SK-N-SH treated with all-trans-retinoic acid at 6 μM for 48 hours (cell line): ENCODE measurements at regions not wholly inside any gene's neighbourhood (a gene's known extent, or its start where the extent isn't known, plus 50 kb on each side); places are given as distances from the start of the nearest gene placed in this dataset.

Experiments
- ATAC-seq: fragments of 200-7000 bp; cut with Tn5 transposase; 3 replicates; pipeline ENCODE4 v1.9.1; 2020; ENCODE audit warnings: mild to moderate bottlenecking, moderate library complexity
- ARNTL ChIP-seq: fragments of 450-650 bp; formaldehyde crosslinking; IDR thresholded peaks from 2 replicates; pipeline ENCODE4 v1.5.0; 2020; ENCODE audit warnings: low read depth, mild to moderate bottlenecking, moderate library complexity, borderline replicate concordance
- BACH2 ChIP-seq: fragments of 250-450 bp; sonication (Bioruptor Pico); IDR thresholded peaks from 2 replicates; pipeline ENCODE4 v1.9.0; 2021; ENCODE audit warnings: mild to moderate bottlenecking, borderline replicate concordance
- CSDC2 ChIP-seq: fragments of 250-450 bp; sonication (Bioruptor Pico); IDR thresholded peaks from 2 replicates; pipeline ENCODE4 v1.5.0; 2020; ENCODE audit warnings: mild to moderate bottlenecking, moderate library complexity
- ESRRG ChIP-seq: fragments of 250-450 bp; sonication (Bioruptor Pico); IDR thresholded peaks from 2 replicates; pipeline ENCODE4 v1.6.1; 2021; ENCODE audit warnings: mild to moderate bottlenecking
- GLIS3 ChIP-seq: fragments of 250-450 bp; sonication (Bioruptor Pico); IDR thresholded peaks from 2 replicates; pipeline ENCODE4 v1.5.0; 2020; ENCODE audit warnings: mild to moderate bottlenecking, moderate library complexity
- ISL1 ChIP-seq: fragments of 250-450 bp; sonication (Bioruptor Pico); IDR thresholded peaks from 2 replicates; pipeline ENCODE4 v2.1.2; 2022; ENCODE audit warnings: mild to moderate bottlenecking, moderate library complexity
- OSR1 ChIP-seq: fragments of 250-450 bp; sonication (Bioruptor Pico); IDR thresholded peaks from 2 replicates; pipeline ENCODE4 v1.8.0; 2022; ENCODE audit warnings: moderate library complexity, mild to moderate bottlenecking, inconsistent platforms
- PPARA ChIP-seq: fragments of 250-450 bp; sonication (Bioruptor Pico); IDR thresholded peaks from 2 replicates; pipeline ENCODE4 v1.5.0; 2020; ENCODE audit warnings: mild to moderate bottlenecking, borderline replicate concordance
- RARB ChIP-seq: fragments of 250-450 bp; sonication (Bioruptor Pico); IDR thresholded peaks from 2 replicates; pipeline ENCODE4 v1.8.0; 2021; ENCODE audit warnings: mild to moderate bottlenecking, moderate library complexity
- SNAI2 ChIP-seq: fragments of 250-450 bp; sonication (Bioruptor Pico); IDR thresholded peaks from 2 replicates; pipeline ENCODE4 v1.5.0; 2020; ENCODE audit warnings: mild to moderate bottlenecking, moderate library complexity
- ZFP3 ChIP-seq: fragments of 250-450 bp; sonication (Bioruptor Pico); IDR thresholded peaks from 2 replicates; pipeline ENCODE4 v1.5.0; 2020; ENCODE audit warnings: mild to moderate bottlenecking, moderate library complexity
- ZFP30 ChIP-seq: fragments of 450-650 bp; formaldehyde crosslinking; IDR thresholded peaks from 2 replicates; pipeline ENCODE4 v1.5.0; 2022; ENCODE audit warnings: mild to moderate bottlenecking, moderate library complexity
- ZNF565 ChIP-seq: fragments of 450-650 bp; formaldehyde crosslinking; conservative IDR thresholded peaks from 2 replicates; pipeline ENCODE4 v1.5.0; 2020; ENCODE audit warnings: low read depth, mild to moderate bottlenecking, moderate library complexity
- ZNF70 ChIP-seq: fragments of 450-650 bp; formaldehyde crosslinking; IDR thresholded peaks from 2 replicates; pipeline ENCODE4 v1.5.0; 2020; ENCODE audit warnings: mild to moderate bottlenecking, moderate library complexity
- TF ChIP-seq, protein P1 (sequence below): fragments of 250-450 bp; sonication (Bioruptor Pico); IDR thresholded peaks from 2 replicates; pipeline ENCODE4 v1.5.0; 2020; ENCODE audit warnings: mild to moderate bottlenecking, moderate library complexity
- TF ChIP-seq, protein P2 (sequence below): fragments of 250-450 bp; sonication (Bioruptor Pico); IDR thresholded peaks from 2 replicates; pipeline ENCODE4 v1.5.1; 2020; ENCODE audit warnings: low read depth, mild to moderate bottlenecking, moderate library complexity
- TF ChIP-seq, protein P3 (sequence below): fragments of 250-450 bp; sonication (Bioruptor Pico); IDR thresholded peaks from 2 replicates; pipeline ENCODE4 v1.5.1; 2021; ENCODE audit warnings: mild to moderate bottlenecking, moderate library complexity
- TF ChIP-seq, protein P4 (sequence below): fragments of 250-450 bp; sonication (Bioruptor Pico); IDR thresholded peaks from 2 replicates; pipeline ENCODE4 v1.8.0; 2020; ENCODE audit warnings: mild to moderate bottlenecking, moderate library complexity, borderline replicate concordance

DNA sequence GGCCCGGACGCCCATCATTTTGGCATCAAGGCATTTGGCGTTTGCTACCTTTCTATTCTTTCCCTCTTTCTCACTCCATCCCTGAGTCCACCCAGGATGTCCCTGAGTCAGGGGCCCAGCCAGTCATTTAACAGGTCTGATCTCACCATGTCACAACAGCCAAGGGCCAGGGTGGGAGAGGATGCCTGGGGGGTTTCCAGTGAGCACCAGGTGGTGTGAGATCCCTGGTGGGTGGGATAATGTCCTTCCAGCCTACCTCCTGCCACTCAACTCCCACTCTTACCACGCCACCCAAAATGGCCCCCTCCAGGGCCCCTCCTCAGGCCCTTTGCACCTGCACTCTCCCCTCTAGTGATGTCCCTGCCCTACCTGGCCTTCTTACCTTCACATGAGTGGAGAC lies 310.8 kb downstream of the BCL11B start (continued):
- TF ChIP-seq, protein P1, sequence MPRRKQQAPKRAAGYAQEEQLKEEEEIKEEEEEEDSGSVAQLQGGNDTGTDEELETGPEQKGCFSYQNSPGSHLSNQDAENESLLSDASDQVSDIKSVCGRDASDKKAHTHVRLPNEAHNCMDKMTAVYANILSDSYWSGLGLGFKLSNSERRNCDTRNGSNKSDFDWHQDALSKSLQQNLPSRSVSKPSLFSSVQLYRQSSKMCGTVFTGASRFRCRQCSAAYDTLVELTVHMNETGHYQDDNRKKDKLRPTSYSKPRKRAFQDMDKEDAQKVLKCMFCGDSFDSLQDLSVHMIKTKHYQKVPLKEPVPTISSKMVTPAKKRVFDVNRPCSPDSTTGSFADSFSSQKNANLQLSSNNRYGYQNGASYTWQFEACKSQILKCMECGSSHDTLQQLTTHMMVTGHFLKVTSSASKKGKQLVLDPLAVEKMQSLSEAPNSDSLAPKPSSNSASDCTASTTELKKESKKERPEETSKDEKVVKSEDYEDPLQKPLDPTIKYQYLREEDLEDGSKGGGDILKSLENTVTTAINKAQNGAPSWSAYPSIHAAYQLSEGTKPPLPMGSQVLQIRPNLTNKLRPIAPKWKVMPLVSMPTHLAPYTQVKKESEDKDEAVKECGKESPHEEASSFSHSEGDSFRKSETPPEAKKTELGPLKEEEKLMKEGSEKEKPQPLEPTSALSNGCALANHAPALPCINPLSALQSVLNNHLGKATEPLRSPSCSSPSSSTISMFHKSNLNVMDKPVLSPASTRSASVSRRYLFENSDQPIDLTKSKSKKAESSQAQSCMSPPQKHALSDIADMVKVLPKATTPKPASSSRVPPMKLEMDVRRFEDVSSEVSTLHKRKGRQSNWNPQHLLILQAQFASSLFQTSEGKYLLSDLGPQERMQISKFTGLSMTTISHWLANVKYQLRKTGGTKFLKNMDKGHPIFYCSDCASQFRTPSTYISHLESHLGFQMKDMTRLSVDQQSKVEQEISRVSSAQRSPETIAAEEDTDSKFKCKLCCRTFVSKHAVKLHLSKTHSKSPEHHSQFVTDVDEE (CRISPR knock-in tag): no peak
- TF ChIP-seq, all 23 proteins: peak for 0

DNA sequence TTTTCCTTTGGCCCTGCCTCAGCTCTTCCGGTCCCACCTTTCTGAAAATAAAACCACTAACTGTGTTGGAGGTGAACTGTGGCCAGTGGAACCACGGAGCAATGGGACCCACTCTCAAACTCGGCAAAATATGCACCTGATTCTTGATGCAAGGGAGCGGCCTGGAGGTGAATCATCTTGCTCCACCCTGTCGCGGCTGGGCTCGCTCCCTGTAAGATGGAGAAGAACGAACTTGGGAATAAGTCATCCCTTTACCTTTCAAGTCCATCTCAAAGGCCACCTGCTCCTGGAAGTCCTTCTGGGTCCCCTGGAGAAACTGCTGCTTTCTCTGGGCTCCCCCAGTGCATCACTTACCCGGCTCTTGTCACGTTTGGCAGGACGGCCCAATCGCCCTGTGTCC lies 309.9 kb downstream of the BCL11B start:
- TF ChIP-seq ZNF70 (CRISPR knock-in tag) (no peak), CSDC2 (CRISPR knock-in tag) (no peak), ZNF565 (CRISPR knock-in tag) (no peak)
- TF ChIP-seq, protein P2, sequence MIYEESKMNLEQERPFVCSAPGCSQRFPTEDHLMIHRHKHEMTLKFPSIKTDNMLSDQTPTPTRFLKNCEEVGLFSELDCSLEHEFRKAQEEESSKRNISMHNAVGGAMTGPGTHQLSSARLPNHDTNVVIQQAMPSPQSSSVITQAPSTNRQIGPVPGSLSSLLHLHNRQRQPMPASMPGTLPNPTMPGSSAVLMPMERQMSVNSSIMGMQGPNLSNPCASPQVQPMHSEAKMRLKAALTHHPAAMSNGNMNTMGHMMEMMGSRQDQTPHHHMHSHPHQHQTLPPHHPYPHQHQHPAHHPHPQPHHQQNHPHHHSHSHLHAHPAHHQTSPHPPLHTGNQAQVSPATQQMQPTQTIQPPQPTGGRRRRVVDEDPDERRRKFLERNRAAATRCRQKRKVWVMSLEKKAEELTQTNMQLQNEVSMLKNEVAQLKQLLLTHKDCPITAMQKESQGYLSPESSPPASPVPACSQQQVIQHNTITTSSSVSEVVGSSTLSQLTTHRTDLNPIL: no peak
- ATAC-seq: no peak

DNA sequence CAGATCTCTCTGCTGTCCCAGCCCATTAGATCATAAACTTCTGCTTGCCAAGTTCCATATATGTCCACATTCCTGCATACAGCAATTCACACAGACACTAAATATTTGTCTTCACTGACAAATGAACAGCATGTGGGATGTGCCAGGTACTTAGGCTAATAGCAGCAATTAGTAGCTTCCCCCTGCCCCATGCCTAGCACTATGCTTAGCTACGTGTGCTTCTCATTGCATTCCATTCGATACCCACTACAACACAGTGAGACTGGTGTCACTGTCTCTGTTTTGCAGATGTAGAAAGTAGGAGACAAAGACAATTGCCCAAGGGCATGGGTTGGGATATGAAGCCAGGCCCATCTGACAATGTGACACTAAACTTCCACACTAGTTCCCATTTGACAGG lies 308.4 kb downstream of the BCL11B start:
- ATAC-seq: no peak
- TF ChIP-seq CSDC2 (CRISPR knock-in tag): no peak
- TF ChIP-seq ISL1 (CRISPR knock-in tag): no peak
- TF ChIP-seq ARNTL (CRISPR knock-in tag): no peak
- TF ChIP-seq, protein P3, sequence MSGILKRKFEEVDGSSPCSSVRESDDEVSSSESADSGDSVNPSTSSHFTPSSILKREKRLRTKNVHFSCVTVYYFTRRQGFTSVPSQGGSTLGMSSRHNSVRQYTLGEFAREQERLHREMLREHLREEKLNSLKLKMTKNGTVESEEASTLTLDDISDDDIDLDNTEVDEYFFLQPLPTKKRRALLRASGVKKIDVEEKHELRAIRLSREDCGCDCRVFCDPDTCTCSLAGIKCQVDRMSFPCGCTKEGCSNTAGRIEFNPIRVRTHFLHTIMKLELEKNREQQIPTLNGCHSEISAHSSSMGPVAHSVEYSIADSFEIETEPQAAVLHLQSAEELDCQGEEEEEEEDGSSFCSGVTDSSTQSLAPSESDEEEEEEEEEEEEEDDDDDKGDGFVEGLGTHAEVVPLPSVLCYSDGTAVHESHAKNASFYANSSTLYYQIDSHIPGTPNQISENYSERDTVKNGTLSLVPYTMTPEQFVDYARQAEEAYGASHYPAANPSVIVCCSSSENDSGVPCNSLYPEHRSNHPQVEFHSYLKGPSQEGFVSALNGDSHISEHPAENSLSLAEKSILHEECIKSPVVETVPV (CRISPR knock-in tag): no peak
- TF ChIP-seq, protein P1 (CRISPR knock-in tag): no peak
- no peak for TF ChIP-seq ZNF70 (CRISPR knock-in tag)
- TF ChIP-seq, protein P2: no peak
- TF ChIP-seq OSR1: no peak
- no peak for TF ChIP-seq RARB (CRISPR knock-in tag)
- no peak for TF ChIP-seq ZFP30 (CRISPR knock-in tag)
- TF ChIP-seq, protein P4, sequence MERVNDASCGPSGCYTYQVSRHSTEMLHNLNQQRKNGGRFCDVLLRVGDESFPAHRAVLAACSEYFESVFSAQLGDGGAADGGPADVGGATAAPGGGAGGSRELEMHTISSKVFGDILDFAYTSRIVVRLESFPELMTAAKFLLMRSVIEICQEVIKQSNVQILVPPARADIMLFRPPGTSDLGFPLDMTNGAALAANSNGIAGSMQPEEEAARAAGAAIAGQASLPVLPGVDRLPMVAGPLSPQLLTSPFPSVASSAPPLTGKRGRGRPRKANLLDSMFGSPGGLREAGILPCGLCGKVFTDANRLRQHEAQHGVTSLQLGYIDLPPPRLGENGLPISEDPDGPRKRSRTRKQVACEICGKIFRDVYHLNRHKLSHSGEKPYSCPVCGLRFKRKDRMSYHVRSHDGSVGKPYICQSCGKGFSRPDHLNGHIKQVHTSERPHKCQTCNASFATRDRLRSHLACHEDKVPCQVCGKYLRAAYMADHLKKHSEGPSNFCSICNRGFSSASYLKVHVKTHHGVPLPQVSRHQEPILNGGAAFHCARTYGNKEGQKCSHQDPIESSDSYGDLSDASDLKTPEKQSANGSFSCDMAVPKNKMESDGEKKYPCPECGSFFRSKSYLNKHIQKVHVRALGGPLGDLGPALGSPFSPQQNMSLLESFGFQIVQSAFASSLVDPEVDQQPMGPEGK (CRISPR knock-in tag): no peak
- no peak for TF ChIP-seq GLIS3 (CRISPR knock-in tag)

DNA sequence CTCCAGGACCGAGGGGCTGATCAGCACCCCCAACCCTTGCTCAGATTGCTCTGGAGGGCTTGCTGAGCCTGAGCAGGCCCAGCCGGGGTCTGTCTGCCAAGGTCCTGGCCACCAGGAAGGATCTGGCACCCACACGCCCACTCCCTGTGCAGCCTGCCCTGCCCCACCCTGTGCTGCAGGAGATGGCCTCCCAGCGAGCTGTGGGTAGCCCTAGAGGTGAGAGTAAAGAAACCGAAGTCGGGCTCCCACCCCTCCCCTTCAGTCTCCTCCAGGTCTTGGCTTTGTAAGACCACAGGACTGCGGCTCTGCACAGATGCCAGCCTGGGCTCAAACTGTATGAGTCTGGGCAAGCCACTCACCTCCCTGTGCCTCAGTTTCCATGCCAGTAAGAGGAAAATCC lies 307.8 kb downstream of the BCL11B start:
- no peak for TF ChIP-seq ZFP3 (CRISPR knock-in tag)
- no peak for TF ChIP-seq ESRRG (CRISPR knock-in tag)
- no peak for TF ChIP-seq SNAI2 (CRISPR knock-in tag)
- no peak for TF ChIP-seq ISL1 (CRISPR knock-in tag)
- no peak for TF ChIP-seq PPARA (CRISPR knock-in tag)
- TF ChIP-seq, protein P2: no peak
- no peak for TF ChIP-seq BACH2 (CRISPR knock-in tag)
- TF ChIP-seq, protein P3 (CRISPR knock-in tag): no peak
- TF ChIP-seq OSR1: no peak
- no peak for TF ChIP-seq RARB (CRISPR knock-in tag)
- TF ChIP-seq GLIS3 (CRISPR knock-in tag): no peak
- TF ChIP-seq ZNF565 (CRISPR knock-in tag): no peak
- no peak for ATAC-seq
